Esophagus (tissue), 2 donors: ENCODE measurements at regions not wholly inside any gene's neighbourhood (a gene's known extent, or its start where the extent isn't known, plus 50 kb on each side); places are given as distances from the start of the nearest gene placed in this dataset.
A peak's percentile ranks its signal among the peaks of the same experiment; 100 is the strongest.
"Not testable (repeated sequence)": the region's sequence is repeated elsewhere in the genome, so short reads cannot be mapped to it uniquely, and the experiment has no call there.

Experiments used
- H3K27ac ChIP-seq, 2 donors: one replicate each; pipeline ENCODE4 v1.5.1; 2013; ENCODE audit warnings: low read depth in 2 of 2, mild to moderate bottlenecking in 2 of 2, inconsistent platforms in 1 of 2, low read length in 1 of 2, moderate library complexity in 1 of 2
- H3K27me3 ChIP-seq, 2 donors: one replicate each; pipeline ENCODE4 v1.6.1; 2013; ENCODE audit warnings: low read length in 2 of 2, control low read depth in 1 of 2, mild to moderate bottlenecking in 1 of 2; ENCODE audit not compliant: insufficient read depth in 2 of 2, control insufficient read depth in 1 of 2
- H3K36me3 ChIP-seq, 2 donors: one replicate each; pipeline ENCODE4 v1.6.1; 2013; ENCODE audit warnings: low read length in 1 of 2; ENCODE audit not compliant: control insufficient read depth in 2 of 2, insufficient read depth in 2 of 2
- H3K4me1 ChIP-seq, 2 donors: one replicate each; pipeline ENCODE4 v1.6.1; 2013; ENCODE audit warnings: low read length in 1 of 2; ENCODE audit not compliant: control insufficient read depth in 2 of 2, insufficient read depth in 2 of 2
- H3K4me3 ChIP-seq, 2 donors: one replicate each; pipeline ENCODE4 v1.5.1; 2013; ENCODE audit warnings: low read length in 2 of 2, mild to moderate bottlenecking in 2 of 2, low read depth in 1 of 2, moderate library complexity in 1 of 2
- H3K9me3 ChIP-seq, 2 donors: one replicate each; pipeline ENCODE4 v1.6.1; 2013; ENCODE audit warnings: mild to moderate bottlenecking in 2 of 2, low read depth in 1 of 2, low read length in 1 of 2, moderate library complexity in 1 of 2; ENCODE audit not compliant: control insufficient read depth in 2 of 2, insufficient read depth in 1 of 2
- WGBS, 2 donors: extraction: QIAGEN DNeasy Blood & Tissue Kit; methylation state at CpG; one replicate each; pipeline ENCODE4 v1.1.7; 2013; 5-methylcytosine and 5-hydroxymethylcytosine counted together
- donor health status: healthy with polysubstance abuse.
- donor health status: Bipolar disorder and iron deficiency.

- Histone ChIP-seq H3K36me3 (no peaks in the 10 kb centered on the region), H3K9me3 (no peaks in the 10 kb centered on the region), H3K27me3 (no peaks in the 10 kb centered on the region), H3K27ac (peak overlapping the region in 1 of 2 donors; percentile 30), H3K4me1 (peaks cover 0 to 2% of the 10 kb centered on the region in 2 donors), H3K4me3 (no peak overlapping the region)
- WGBS, 2 donors: 65 to 67% methylated on average over 13 of the region's 13 CpGs
Observed at GRCh38 chr1:116847688-116848531, 61.8 kb upstream of the PTGFRN start.

- Histone ChIP-seq H3K36me3 (no peaks in the 10 kb centered on the region), H3K27ac (no peak overlapping the region), H3K9me3 (no peaks in the 10 kb centered on the region), H3K27me3 (no peaks in the 10 kb centered on the region), H3K4me3 (no peak overlapping the region), H3K4me1 (peaks cover 0 to 7% of the 10 kb centered on the region in 2 donors)
- 95 to 99% methylated on average over 1 of the region's 1 CpG for WGBS, 2 donors
Observed at GRCh38 chr1:116850436-116850835, 59.3 kb upstream of the PTGFRN start.

- not testable (repeated sequence) for H3K9me3 ChIP-seq, H3K36me3 ChIP-seq, H3K27me3 ChIP-seq, H3K4me1 ChIP-seq, H3K27ac ChIP-seq, H3K4me3 ChIP-seq
- WGBS, 2 donors: 95 to 97% methylated on average over 2 of the region's 2 CpGs
Observed at GRCh38 chr1:116851189-116851588, 58.5 kb upstream of the PTGFRN start.

- Histone ChIP-seq H3K27ac (no peak overlapping the region), H3K9me3 (no peaks in the 10 kb centered on the region), H3K4me1 (peaks cover 0 to 8% of the 10 kb centered on the region in 2 donors), H3K27me3 (no peaks in the 10 kb centered on the region), H3K4me3 (no peak overlapping the region), H3K36me3 (no peaks in the 10 kb centered on the region)
- WGBS, 2 donors: 88 to 89% methylated on average over 5 of the region's 5 CpGs
Observed at GRCh38 chr1:116851846-116852245, 57.9 kb upstream of the PTGFRN start.

- no peaks in the 10 kb centered on the region for H3K27me3 ChIP-seq
- H3K9me3 ChIP-seq: no peaks in the 10 kb centered on the region
- H3K36me3 ChIP-seq: no peaks in the 10 kb centered on the region
- WGBS, 2 donors: 80 to 92% methylated on average over 7 of the region's 7 CpGs
- no peak overlapping the region for H3K27ac ChIP-seq
- no peak overlapping the region for H3K4me3 ChIP-seq
- H3K4me1 ChIP-seq: peaks cover 0 to 8% of the 10 kb centered on the region in 2 donors
Observed at GRCh38 chr1:116852367-116852766, 57.3 kb upstream of the PTGFRN start.

GRCh38 chr1:116852910-116853309 lies 56.8 kb upstream of the PTGFRN start:
- Histone ChIP-seq H3K9me3 (no peaks in the 10 kb centered on the region), H3K4me3 (no peak overlapping the region), H3K27ac (no peak overlapping the region), H3K27me3 (no peaks in the 10 kb centered on the region), H3K4me1 (peaks cover 0 to 8% of the 10 kb centered on the region in 2 donors), H3K36me3 (no peaks in the 10 kb centered on the region)
- WGBS, 2 donors: 75 to 83% methylated on average over 3 of the region's 3 CpGs

GRCh38 chr1:116853680-116854402 lies 55.9 kb upstream of the PTGFRN start:
- peak overlapping the region in 1 of 2 donors; percentile 31 for H3K27ac ChIP-seq

GRCh38 chr1:116854403-116854690 lies 55.4 kb upstream of the PTGFRN start:
- no peaks in the 10 kb centered on the region for H3K36me3 ChIP-seq
- WGBS, 2 donors: 66 to 73% methylated on average over 2 of the region's 2 CpGs
- H3K4me1 ChIP-seq: peaks cover 0 to 8% of the 10 kb centered on the region in 2 donors
- no peaks in the 10 kb centered on the region for H3K9me3 ChIP-seq
- H3K27ac ChIP-seq: no peak overlapping the region
- no peaks in the 10 kb centered on the region for H3K27me3 ChIP-seq
- no peak overlapping the region for H3K4me3 ChIP-seq

More at GRCh38 chr1:116853680-116854402, 55.9 kb upstream of the PTGFRN start:
- Histone ChIP-seq H3K36me3 (no peaks in the 10 kb centered on the region), H3K27me3 (no peaks in the 10 kb centered on the region), H3K9me3 (no peaks in the 10 kb centered on the region), H3K4me1 (peaks cover 0 to 8% of the 10 kb centered on the region in 2 donors), H3K4me3 (no peak overlapping the region)
- WGBS, 2 donors: 42 to 48% methylated on average over 4 of the region's 4 CpGs

- peak overlapping the region in 1 of 2 donors; percentile 4 for H3K27ac ChIP-seq
- peaks cover 0 to 8% of the 10 kb centered on the region in 2 donors for H3K4me1 ChIP-seq
- H3K4me3 ChIP-seq: no peak overlapping the region
- 61 to 72% methylated on average over 3 of the region's 3 CpGs for WGBS, 2 donors
- H3K27me3 ChIP-seq: no peaks in the 10 kb centered on the region
- no peaks in the 10 kb centered on the region for H3K36me3 ChIP-seq
- no peaks in the 10 kb centered on the region for H3K9me3 ChIP-seq
Observed at GRCh38 chr1:116854716-116855115, 55.0 kb upstream of the PTGFRN start.
